ENCODE measurements at regions not wholly inside any gene's neighbourhood (a gene's known extent, or its start where the extent isn't known, plus 50 kb on each side); places are given as distances from the start of the nearest gene placed in this dataset.

- no peaks in the 10 kb centered on the region for H3K79me2 ChIP-seq (ENCODE audit: low read length)
- H3K4me1 ChIP-seq (ENCODE audit: low read length): no peaks in the 10 kb centered on the region
- no peak overlapping the region for H3K9ac ChIP-seq (ENCODE audit: low read length)
- H3K27ac ChIP-seq (ENCODE audit: low read length): no peak overlapping the region
- H2AFZ ChIP-seq (ENCODE audit: low read length): no peak overlapping the region
- H3K9me3 ChIP-seq (ENCODE audit: low read length): no peaks in the 10 kb centered on the region
- no peaks in the 10 kb centered on the region for H3K9me2 ChIP-seq (replicated peaks; ENCODE audit: insufficient read depth, low read length)
- H3K36me3 ChIP-seq (ENCODE audit: insufficient read depth, low read length): no peaks in the 10 kb centered on the region
- no peak overlapping the region for H3K4me2 ChIP-seq (ENCODE audit: low read depth, low read length, poor library complexity, severe bottlenecking)
- no peaks in the 10 kb centered on the region for H3K27me3 ChIP-seq (ENCODE audit: low read length)
- no peak for DNase-seq
- no peak overlapping the region for H3K4me3 ChIP-seq (ENCODE audit: low read length)
- H4K20me1 ChIP-seq (ENCODE audit: insufficient read depth, low read depth, low read length): no peaks in the 10 kb centered on the region
Measured at GRCh38 chr7:106393564-106394251, 108.9 kb upstream of the NAMPT start.

GRCh38 chr7:106392590-106392989 is 107.8 kb upstream of the NAMPT start:
- Histone ChIP-seq H3K79me2 (ENCODE audit: low read length) (no peaks in the 10 kb centered on the region), H3K4me1 (ENCODE audit: low read length) (no peaks in the 10 kb centered on the region), H3K9me2 (replicated peaks; ENCODE audit: insufficient read depth, low read length) (no peaks in the 10 kb centered on the region), H3K4me3 (ENCODE audit: low read length) (no peak overlapping the region), H3K27ac (ENCODE audit: low read length) (no peak overlapping the region), H2AFZ (ENCODE audit: low read length) (no peak overlapping the region), H3K4me2 (ENCODE audit: low read depth, low read length, poor library complexity, severe bottlenecking) (no peak overlapping the region), H3K9me3 (ENCODE audit: low read length) (no peaks in the 10 kb centered on the region), H3K9ac (ENCODE audit: low read length) (no peak overlapping the region), H3K27me3 (ENCODE audit: low read length) (no peaks in the 10 kb centered on the region), H4K20me1 (ENCODE audit: insufficient read depth, low read depth, low read length) (no peaks in the 10 kb centered on the region), H3K36me3 (ENCODE audit: insufficient read depth, low read length) (no peaks in the 10 kb centered on the region)
- no peak for DNase-seq

- no peaks in the 10 kb centered on the region for H3K79me2 ChIP-seq (ENCODE audit: low read length)
- no peaks in the 10 kb centered on the region for H3K9me3 ChIP-seq (ENCODE audit: low read length)
- H3K27ac ChIP-seq (ENCODE audit: low read length): no peak overlapping the region
- no peak overlapping the region for H3K4me3 ChIP-seq (ENCODE audit: low read length)
- H3K27me3 ChIP-seq (ENCODE audit: low read length): no peaks in the 10 kb centered on the region
- no peaks in the 10 kb centered on the region for H3K4me1 ChIP-seq (ENCODE audit: low read length)
- H3K36me3 ChIP-seq (ENCODE audit: insufficient read depth, low read length): no peaks in the 10 kb centered on the region
- H3K9ac ChIP-seq (ENCODE audit: low read length): no peak overlapping the region
- H3K4me2 ChIP-seq (ENCODE audit: low read depth, low read length, poor library complexity, severe bottlenecking): no peak overlapping the region
- no peak overlapping the region for H2AFZ ChIP-seq (ENCODE audit: low read length)
- DNase-seq: no peak
- H3K9me2 ChIP-seq (replicated peaks; ENCODE audit: insufficient read depth, low read length): no peaks in the 10 kb centered on the region
- no peaks in the 10 kb centered on the region for H4K20me1 ChIP-seq (ENCODE audit: insufficient read depth, low read depth, low read length)
Measured at GRCh38 chr7:106392144-106392543, 107.4 kb upstream of the NAMPT start.

GRCh38 chr7:106386958-106387357 is 102.2 kb upstream of the NAMPT start:
- H3K4me3 ChIP-seq (ENCODE audit: low read length): no peak overlapping the region
- H2AFZ ChIP-seq (ENCODE audit: low read length): no peak overlapping the region
- DNase-seq: no peak
- no peaks in the 10 kb centered on the region for H3K4me1 ChIP-seq (ENCODE audit: low read length)
- H3K9ac ChIP-seq (ENCODE audit: low read length): no peak overlapping the region
- H3K9me3 ChIP-seq (ENCODE audit: low read length): no peaks in the 10 kb centered on the region
- H4K20me1 ChIP-seq (ENCODE audit: insufficient read depth, low read depth, low read length): no peaks in the 10 kb centered on the region
- H3K79me2 ChIP-seq (ENCODE audit: low read length): no peaks in the 10 kb centered on the region
- H3K27ac ChIP-seq (ENCODE audit: low read length): no peak overlapping the region
- H3K27me3 ChIP-seq (ENCODE audit: low read length): no peaks in the 10 kb centered on the region
- H3K4me2 ChIP-seq (ENCODE audit: low read depth, low read length, poor library complexity, severe bottlenecking): no peak overlapping the region
- no peaks in the 10 kb centered on the region for H3K36me3 ChIP-seq (ENCODE audit: insufficient read depth, low read length)
- H3K9me2 ChIP-seq (replicated peaks; ENCODE audit: insufficient read depth, low read length): no peaks in the 10 kb centered on the region

- no peak overlapping the region for H3K27ac ChIP-seq (ENCODE audit: low read length)
- no peak overlapping the region for H3K9ac ChIP-seq (ENCODE audit: low read length)
- H3K79me2 ChIP-seq (ENCODE audit: low read length): no peaks in the 10 kb centered on the region
- no peaks in the 10 kb centered on the region for H3K9me2 ChIP-seq (replicated peaks; ENCODE audit: insufficient read depth, low read length)
- H3K36me3 ChIP-seq (ENCODE audit: insufficient read depth, low read length): no peaks in the 10 kb centered on the region
- H3K4me3 ChIP-seq (ENCODE audit: low read length): no peak overlapping the region
- DNase-seq: no peak
- H4K20me1 ChIP-seq (ENCODE audit: insufficient read depth, low read depth, low read length): no peaks in the 10 kb centered on the region
- H2AFZ ChIP-seq (ENCODE audit: low read length): no peak overlapping the region
- no peaks in the 10 kb centered on the region for H3K27me3 ChIP-seq (ENCODE audit: low read length)
- H3K4me2 ChIP-seq (ENCODE audit: low read depth, low read length, poor library complexity, severe bottlenecking): no peak overlapping the region
- no peaks in the 10 kb centered on the region for H3K4me1 ChIP-seq (ENCODE audit: low read length)
- H3K9me3 ChIP-seq (ENCODE audit: low read length): no peaks in the 10 kb centered on the region
Measured at GRCh38 chr7:106384373-106384772, 99.6 kb upstream of the NAMPT start.

- no peak overlapping the region for H3K27ac ChIP-seq (ENCODE audit: low read length)
- H3K9me3 ChIP-seq (ENCODE audit: low read length): no peaks in the 10 kb centered on the region
- no peak for DNase-seq
- no peaks in the 10 kb centered on the region for H3K27me3 ChIP-seq (ENCODE audit: low read length)
- no peak overlapping the region for H2AFZ ChIP-seq (ENCODE audit: low read length)
- no peaks in the 10 kb centered on the region for H3K9me2 ChIP-seq (replicated peaks; ENCODE audit: insufficient read depth, low read length)
- no peaks in the 10 kb centered on the region for H3K36me3 ChIP-seq (ENCODE audit: insufficient read depth, low read length)
- H3K4me1 ChIP-seq (ENCODE audit: low read length): no peaks in the 10 kb centered on the region; the same call in 1 of the 2 replicates
- no peak overlapping the region for H3K9ac ChIP-seq (ENCODE audit: low read length)
- H4K20me1 ChIP-seq (ENCODE audit: insufficient read depth, low read depth, low read length): no peaks in the 10 kb centered on the region
- no peak overlapping the region for H3K4me2 ChIP-seq (ENCODE audit: low read depth, low read length, poor library complexity, severe bottlenecking)
- H3K4me3 ChIP-seq (ENCODE audit: low read length): no peak overlapping the region
- H3K79me2 ChIP-seq (ENCODE audit: low read length): no peaks in the 10 kb centered on the region
Measured at GRCh38 chr7:106382929-106383328, 98.1 kb upstream of the NAMPT start.

GRCh38 chr7:106382129-106382528 is 97.3 kb upstream of the NAMPT start:
- Histone ChIP-seq H3K27me3 (ENCODE audit: low read length) (no peaks in the 10 kb centered on the region), H3K4me2 (ENCODE audit: low read depth, low read length, poor library complexity, severe bottlenecking) (no peak overlapping the region), H3K79me2 (ENCODE audit: low read length) (no peaks in the 10 kb centered on the region), H3K9me3 (ENCODE audit: low read length) (no peaks in the 10 kb centered on the region), H3K4me1 (ENCODE audit: low read length) (peaks cover 5% of the 10 kb centered on the region; the same call in 1 of the 2 replicates), H4K20me1 (ENCODE audit: insufficient read depth, low read depth, low read length) (no peaks in the 10 kb centered on the region), H3K9me2 (replicated peaks; ENCODE audit: insufficient read depth, low read length) (no peaks in the 10 kb centered on the region), H3K27ac (ENCODE audit: low read length) (no peak overlapping the region), H3K4me3 (ENCODE audit: low read length) (no peak overlapping the region), H3K9ac (ENCODE audit: low read length) (no peak overlapping the region), H2AFZ (ENCODE audit: low read length) (no peak overlapping the region), H3K36me3 (ENCODE audit: insufficient read depth, low read length) (no peaks in the 10 kb centered on the region)
- no peak for DNase-seq

GRCh38 chr7:106381252-106381651 is 96.5 kb upstream of the NAMPT start:
- Histone ChIP-seq H3K36me3 (ENCODE audit: insufficient read depth, low read length) (no peaks in the 10 kb centered on the region), H3K79me2 (ENCODE audit: low read length) (no peaks in the 10 kb centered on the region), H3K4me2 (ENCODE audit: low read depth, low read length, poor library complexity, severe bottlenecking) (no peak overlapping the region), H4K20me1 (ENCODE audit: insufficient read depth, low read depth, low read length) (no peaks in the 10 kb centered on the region), H3K9me3 (ENCODE audit: low read length) (no peaks in the 10 kb centered on the region), H3K27me3 (ENCODE audit: low read length) (no peaks in the 10 kb centered on the region), H3K4me3 (ENCODE audit: low read length) (no peak overlapping the region), H2AFZ (ENCODE audit: low read length) (no peak overlapping the region), H3K9me2 (replicated peaks; ENCODE audit: insufficient read depth, low read length) (no peaks in the 10 kb centered on the region), H3K9ac (ENCODE audit: low read length) (no peak overlapping the region), H3K4me1 (ENCODE audit: low read length) (peaks cover 5% of the 10 kb centered on the region; the same call in 1 of the 2 replicates), H3K27ac (ENCODE audit: low read length) (no peak overlapping the region)
- no peak for DNase-seq

All from Karpas-422 (cell line).